ENCODE measurements at regions not wholly inside any gene's neighbourhood (a gene's known extent, or its start where the extent isn't known, plus 50 kb on each side); places are given as distances from the start of the nearest gene placed in this dataset.

DNA sequence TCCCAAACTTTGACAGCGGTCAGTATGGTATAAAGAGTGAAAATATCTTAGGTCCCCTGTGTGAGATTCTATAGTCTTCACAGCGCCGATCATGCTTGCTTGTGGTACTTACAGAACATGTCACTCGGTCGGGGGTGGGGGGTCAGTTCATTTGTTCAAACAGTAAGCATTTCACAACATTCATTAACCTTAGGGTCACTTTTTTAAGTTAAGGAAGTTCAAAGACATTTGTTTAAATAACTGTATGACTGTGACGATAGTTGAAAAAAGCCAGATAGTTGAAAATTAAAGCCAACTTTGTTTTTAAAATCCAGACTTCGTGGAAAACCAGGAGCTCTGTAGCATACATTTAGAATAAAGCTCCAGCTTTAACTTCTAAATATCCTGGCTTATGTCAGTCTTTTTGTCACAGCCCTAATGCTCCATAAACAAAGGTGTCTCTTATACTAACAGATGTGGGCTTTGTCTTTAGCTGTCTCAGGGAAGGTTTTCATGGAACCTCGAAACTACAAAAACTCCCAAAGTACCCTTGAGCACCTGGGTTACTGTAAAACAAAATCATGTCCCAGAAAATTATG is 57.9 kb upstream of the PHACTR2 start:
- TF ChIP-seq, protein P1, sequence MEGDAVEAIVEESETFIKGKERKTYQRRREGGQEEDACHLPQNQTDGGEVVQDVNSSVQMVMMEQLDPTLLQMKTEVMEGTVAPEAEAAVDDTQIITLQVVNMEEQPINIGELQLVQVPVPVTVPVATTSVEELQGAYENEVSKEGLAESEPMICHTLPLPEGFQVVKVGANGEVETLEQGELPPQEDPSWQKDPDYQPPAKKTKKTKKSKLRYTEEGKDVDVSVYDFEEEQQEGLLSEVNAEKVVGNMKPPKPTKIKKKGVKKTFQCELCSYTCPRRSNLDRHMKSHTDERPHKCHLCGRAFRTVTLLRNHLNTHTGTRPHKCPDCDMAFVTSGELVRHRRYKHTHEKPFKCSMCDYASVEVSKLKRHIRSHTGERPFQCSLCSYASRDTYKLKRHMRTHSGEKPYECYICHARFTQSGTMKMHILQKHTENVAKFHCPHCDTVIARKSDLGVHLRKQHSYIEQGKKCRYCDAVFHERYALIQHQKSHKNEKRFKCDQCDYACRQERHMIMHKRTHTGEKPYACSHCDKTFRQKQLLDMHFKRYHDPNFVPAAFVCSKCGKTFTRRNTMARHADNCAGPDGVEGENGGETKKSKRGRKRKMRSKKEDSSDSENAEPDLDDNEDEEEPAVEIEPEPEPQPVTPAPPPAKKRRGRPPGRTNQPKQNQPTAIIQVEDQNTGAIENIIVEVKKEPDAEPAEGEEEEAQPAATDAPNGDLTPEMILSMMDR (conservative IDR thresholded peaks at IDR 0.05), result no peak
- no peak for TF ChIP-seq EZH2 (IDR thresholded peaks at IDR 0.05; ENCODE audit: low read depth)
